NT2/D1 (cell line): ENCODE measurements at regions not wholly inside any gene's neighbourhood (a gene's known extent, or its start where the extent isn't known, plus 50 kb on each side); places are given as distances from the start of the nearest gene placed in this dataset.
"Not testable (repeated sequence)": the region's sequence is repeated elsewhere in the genome, so short reads cannot be mapped to it uniquely, and the experiment has no call there.

Experiments
- DNase-seq: peaks from one replicate; pipeline ENCODE4 v3.0.0-alpha.2; 2011; ENCODE audit warnings: low read depth, low spot score
- H3K27me3 ChIP-seq: 2 replicates; pipeline ENCODE4 v1.6.0; 2011; ENCODE audit warnings: mild to moderate bottlenecking; ENCODE audit not compliant: insufficient read length, insufficient read depth
- H3K36me3 ChIP-seq: 2 replicates; pipeline ENCODE4 v1.6.1; 2011; ENCODE audit warnings: mild to moderate bottlenecking, low read length, mixed read lengths; ENCODE audit not compliant: insufficient read depth, insufficient read length
- H3K4me1 ChIP-seq: 2 replicates; pipeline ENCODE4 v1.5.1; 2011; ENCODE audit not compliant: insufficient read depth, insufficient read length
- H3K4me3 ChIP-seq: 2 replicates; pipeline ENCODE4 v1.5.1; 2011; ENCODE audit warnings: low read depth; ENCODE audit not compliant: insufficient read length
- H3K9ac ChIP-seq: 2 replicates; pipeline ENCODE4 v1.6.0; 2011; ENCODE audit warnings: low read depth; ENCODE audit not compliant: insufficient read length
- H3K9me3 ChIP-seq: 2 replicates; pipeline ENCODE4 v1.5.1; 2011; ENCODE audit warnings: mild to moderate bottlenecking, low read length; ENCODE audit not compliant: insufficient read depth
- SUZ12 ChIP-seq: IDR thresholded peaks from 2 replicates; pipeline ENCODE4 v1.6.1; 2011; ENCODE audit not compliant: insufficient read length, insufficient read depth; ENCODE audit errors: extremely low read depth
- YY1 ChIP-seq: IDR thresholded peaks from 2 replicates; pipeline ENCODE4 v1.6.1; 2011; ENCODE audit not compliant: insufficient read length, insufficient read depth
- ZNF274 ChIP-seq: IDR thresholded peaks from 2 replicates; pipeline ENCODE4 v1.6.1; 2011; ENCODE audit warnings: mild to moderate bottlenecking, low read depth, low read length

- Histone ChIP-seq H3K9me3 (no peaks in the 10 kb centered on the region), H3K9ac (no peak overlapping the region), H3K27me3 (no peaks in the 10 kb centered on the region), H3K36me3 (no peaks in the 10 kb centered on the region), H3K4me3 (no peak overlapping the region), H3K4me1 (no peaks in the 10 kb centered on the region)
- DNase-seq: no peak
- TF ChIP-seq ZNF274 (no peak), YY1 (no peak), SUZ12 (no peak)
Measured at GRCh38 chrX:131881194-131881593, 141.9 kb upstream of the STK26 start.

- H3K4me1 ChIP-seq, H3K9me3 ChIP-seq, H3K4me3 ChIP-seq, DNase-seq, H3K36me3 ChIP-seq, H3K9ac ChIP-seq, H3K27me3 ChIP-seq: not testable (repeated sequence)
Measured at GRCh38 chrX:131885042-131885441, 138.1 kb upstream of the STK26 start.

GRCh38 chrX:131893857-131894256 lies 129.2 kb upstream of the STK26 start:
- not testable (repeated sequence) for H3K4me1 ChIP-seq, H3K27me3 ChIP-seq, H3K9ac ChIP-seq, H3K36me3 ChIP-seq, H3K4me3 ChIP-seq, DNase-seq, H3K9me3 ChIP-seq

GRCh38 chrX:131894995-131895394 lies 128.1 kb upstream of the STK26 start:
- no peaks in the 10 kb centered on the region for H3K9me3 ChIP-seq
- no peak for DNase-seq
- TF ChIP-seq ZNF274: no peak
- TF ChIP-seq SUZ12: no peak
- no peak for TF ChIP-seq YY1
- H3K4me1 ChIP-seq: no peaks in the 10 kb centered on the region
- no peaks in the 10 kb centered on the region for H3K36me3 ChIP-seq
- no peaks in the 10 kb centered on the region for H3K27me3 ChIP-seq
- H3K4me3 ChIP-seq: no peak overlapping the region
- H3K9ac ChIP-seq: no peak overlapping the region

- H3K4me3 ChIP-seq: no peak overlapping the region
- H3K9ac ChIP-seq: no peak overlapping the region
- no peaks in the 10 kb centered on the region for H3K27me3 ChIP-seq
- DNase-seq: no peak
- no peak for TF ChIP-seq YY1
- no peak for TF ChIP-seq ZNF274
- TF ChIP-seq SUZ12: no peak
- no peaks in the 10 kb centered on the region for H3K9me3 ChIP-seq
- H3K4me1 ChIP-seq: no peaks in the 10 kb centered on the region
- no peaks in the 10 kb centered on the region for H3K36me3 ChIP-seq
Measured at GRCh38 chrX:131895807-131896206, 127.3 kb upstream of the STK26 start.

GRCh38 chrX:131901546-131901945 lies 121.6 kb upstream of the STK26 start:
- H3K4me3 ChIP-seq: no peak overlapping the region
- no peak for DNase-seq

GRCh38 chrX:131907488-131908314 lies 115.4 kb upstream of the STK26 start:
- H3K9ac ChIP-seq: no peak overlapping the region
- H3K36me3 ChIP-seq: no peaks in the 10 kb centered on the region
- H3K9me3 ChIP-seq: no peaks in the 10 kb centered on the region
- H3K27me3 ChIP-seq: no peaks in the 10 kb centered on the region
- no peak for TF ChIP-seq ZNF274
- DNase-seq: no peak
- no peaks in the 10 kb centered on the region for H3K4me1 ChIP-seq
- no peak overlapping the region for H3K4me3 ChIP-seq

More at GRCh38 chrX:131901546-131901945, 121.6 kb upstream of the STK26 start:
- Histone ChIP-seq H3K9ac (no peak overlapping the region), H3K4me1 (no peaks in the 10 kb centered on the region), H3K36me3 (no peaks in the 10 kb centered on the region), H3K27me3 (no peaks in the 10 kb centered on the region), H3K9me3 (no peaks in the 10 kb centered on the region)
- TF ChIP-seq ZNF274 (no peak), SUZ12 (no peak), YY1 (no peak)

- Histone ChIP-seq H3K9me3 (no peaks in the 10 kb centered on the region), H3K9ac (no peak overlapping the region), H3K4me1 (no peaks in the 10 kb centered on the region), H3K4me3 (no peak overlapping the region), H3K27me3 (no peaks in the 10 kb centered on the region), H3K36me3 (no peaks in the 10 kb centered on the region)
- no peak for DNase-seq
- no peak for TF ChIP-seq SUZ12
- TF ChIP-seq YY1: no peak
- no peak for TF ChIP-seq ZNF274
Measured at GRCh38 chrX:131910586-131910985, 112.5 kb upstream of the STK26 start.
